Heart left ventricle (tissue), 16 donors: ENCODE measurements at regions not wholly inside any gene's neighbourhood (a gene's known extent, or its start where the extent isn't known, plus 50 kb on each side); places are given as distances from the start of the nearest gene placed in this dataset.

Experiments used
- ATAC-seq, 4 donors: fragments of 200-7000 bp; cut with Tn5 transposase; one replicate each; pipeline ENCODE4 v1.9.1; 2020 to 2022; ENCODE audit warnings: moderate library complexity in 4 of 4, mild to moderate bottlenecking in 3 of 4, moderate number of reproducible peaks in 1 of 4
- DNase-seq, 5 donors: peaks; one replicate each; pipeline ENCODE4 v3.0.0-alpha.2; 2020
- H3K27ac ChIP-seq, 12 donors: fragments of 200-600 bp; sonication (generic) in 4 of 12; one replicate each; pipeline versions ENCODE4 v1.5.0 to v1.8.0; 2016 to 2022; ENCODE audit warnings: mild to moderate bottlenecking in 2 of 12
- H3K27me3 ChIP-seq, 9 donors: fragments of 200-600 bp; sonication (generic) in 2 of 9; one replicate each; pipeline versions ENCODE4 v1.5.1 to v1.8.0; 2016 to 2022; ENCODE audit warnings: mild to moderate bottlenecking in 3 of 9
- H3K36me3 ChIP-seq, 9 donors: fragments of 200-600 bp; sonication (generic) in 2 of 9; one replicate each; pipeline versions ENCODE4 v1.5.0 to v1.8.0; 2018 to 2022; ENCODE audit warnings: mild to moderate bottlenecking in 2 of 9
- H3K4me1 ChIP-seq, 12 donors: fragments of 200-600 bp; sonication (generic) in 4 of 12; one replicate each; pipeline versions ENCODE4 v1.5.0 to v1.8.0; 2016 to 2022; ENCODE audit warnings: mild to moderate bottlenecking in 3 of 12
- H3K4me3 ChIP-seq, 12 donors: fragments of 200-600 bp; sonication (generic) in 4 of 12; one replicate each; pipeline versions ENCODE4 v1.5.0 to v1.8.0; 2017 to 2022; ENCODE audit warnings: mild to moderate bottlenecking in 9 of 12, moderate library complexity in 4 of 12
- H3K9me3 ChIP-seq, 12 donors: fragments of 200-600 bp; sonication (generic) in 4 of 12; one replicate each; pipeline versions ENCODE4 v1.5.0 to v1.8.0; 2016 to 2022; ENCODE audit warnings: mild to moderate bottlenecking in 1 of 12
- POLR2A ChIP-seq, 2 donors: fragments of 450-650 bp; IDR thresholded peaks; one replicate each; pipeline ENCODE4 v1.6.1; 2017; ENCODE audit warnings: antibody characterized with exemption in 2 of 2, mild to moderate bottlenecking in 2 of 2, moderate library complexity in 2 of 2
- WGBS, 4 donors: extraction: QIAGEN DNeasy Blood & Tissue Kit in 2 of 4; methylation state at CpG; one replicate each; pipeline versions ENCODE4 v1.1.5 to v1.1.7; 2013 to 2018; 5-methylcytosine and 5-hydroxymethylcytosine counted together
- intact Hi-C, 10 donors: fragments of 100-400 bp; cut with DNase I; formaldehyde crosslinking; loops; one replicate each; pipeline versions ENCODE4 v1.11.1 to v1.14.2; 2022
- TF ChIP-seq, protein P1 (sequence below), 12 donors: fragments of 200-600 bp; sonication (generic) in 4 of 12; IDR thresholded peaks; one replicate each; pipeline versions ENCODE4 v1.5.0 to v1.8.0; 2018 to 2022; ENCODE audit warnings: antibody characterized with exemption in 12 of 12, mild to moderate bottlenecking in 5 of 12
- donor health status: ischemic (EF 13 %, LVEDD 7.1; RV severe dilation, severe dysfunction).
- donor health status: healthy with polysubstance abuse.
- donor health status: DM: no; HTN: yes; CAD: no.
- donor health status: DM: no; HTN: no; CAD: no.
- donor health status: ischemic (EF 25% LVEDD 6.9; RV normal size, moderate dysfunction).
- donor health status: ischemic (EF 25% LVEDD 5.7; RV mildly dilated, moderate dysfunction).
- donor health status: healthy.
- donor health status: DM: yes; HTN: yes; CAD: no.
- donor health status: ischemic (EF 35%, LVEDD 5.7; RV mildly dilated, moderate dysfunction).
- donor health status: nonischemic (EF 11% LVEDD 7.7; RV severe dilation, severe dysfunction).
- donor health status: DM: yes; HTN: yes; CAD: no.
- donor health status: PGD.
- donor health status: ischemic (EF 29% LVEDD 5.4; RV normal size, mild dysfunction).
- donor health status: nonischemic (EF 23%, LVEDD 6.1; RV moderate dilation, normal function).

DNA sequence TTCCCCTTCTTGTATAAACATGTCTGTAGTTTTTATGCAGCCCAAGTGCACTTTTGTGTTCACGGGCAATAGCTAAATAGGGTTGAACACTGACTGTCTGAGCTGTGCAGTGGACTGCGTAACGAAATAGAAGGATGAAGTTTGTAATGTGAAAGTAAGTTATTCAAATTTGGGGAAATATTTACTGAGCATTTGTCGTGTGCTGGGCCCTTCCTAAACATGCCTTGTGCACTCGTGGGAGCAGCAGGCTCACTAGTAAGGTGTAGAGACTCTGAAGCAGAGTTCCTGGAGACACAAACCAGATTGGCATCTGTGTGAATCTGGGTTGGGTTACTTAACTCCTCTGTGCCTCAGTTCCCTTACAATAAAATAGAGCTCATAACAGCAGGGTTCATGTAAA, 51.7 kb upstream of the C1QTNF7 start:
- Histone ChIP-seq H3K27ac (peak overlapping the region in 11 of 12 donors; percentile 19 to 80 (median 57)), H3K4me1 (peaks cover 0 to 55% (median 14%) of the 10 kb centered on the region in 12 donors), H3K27me3 (no peaks in the 10 kb centered on the region), H3K4me3 (peak overlapping the region in 4 of 12 donors; percentile 15 to 55 (median 47)), H3K36me3 (no peaks in the 10 kb centered on the region), H3K9me3 (no peaks in the 10 kb centered on the region)
- intact Hi-C loops, result no loop called here
- TF ChIP-seq, protein P1, sequence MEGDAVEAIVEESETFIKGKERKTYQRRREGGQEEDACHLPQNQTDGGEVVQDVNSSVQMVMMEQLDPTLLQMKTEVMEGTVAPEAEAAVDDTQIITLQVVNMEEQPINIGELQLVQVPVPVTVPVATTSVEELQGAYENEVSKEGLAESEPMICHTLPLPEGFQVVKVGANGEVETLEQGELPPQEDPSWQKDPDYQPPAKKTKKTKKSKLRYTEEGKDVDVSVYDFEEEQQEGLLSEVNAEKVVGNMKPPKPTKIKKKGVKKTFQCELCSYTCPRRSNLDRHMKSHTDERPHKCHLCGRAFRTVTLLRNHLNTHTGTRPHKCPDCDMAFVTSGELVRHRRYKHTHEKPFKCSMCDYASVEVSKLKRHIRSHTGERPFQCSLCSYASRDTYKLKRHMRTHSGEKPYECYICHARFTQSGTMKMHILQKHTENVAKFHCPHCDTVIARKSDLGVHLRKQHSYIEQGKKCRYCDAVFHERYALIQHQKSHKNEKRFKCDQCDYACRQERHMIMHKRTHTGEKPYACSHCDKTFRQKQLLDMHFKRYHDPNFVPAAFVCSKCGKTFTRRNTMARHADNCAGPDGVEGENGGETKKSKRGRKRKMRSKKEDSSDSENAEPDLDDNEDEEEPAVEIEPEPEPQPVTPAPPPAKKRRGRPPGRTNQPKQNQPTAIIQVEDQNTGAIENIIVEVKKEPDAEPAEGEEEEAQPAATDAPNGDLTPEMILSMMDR (IDR thresholded peaks at IDR 0.05), result no peak
- DNase-seq (no peak), ATAC-seq (no peak)
- 70 to 79% (median 79%) methylated on average over 5 of the region's 5 CpGs for WGBS, 4 donors

DNA sequence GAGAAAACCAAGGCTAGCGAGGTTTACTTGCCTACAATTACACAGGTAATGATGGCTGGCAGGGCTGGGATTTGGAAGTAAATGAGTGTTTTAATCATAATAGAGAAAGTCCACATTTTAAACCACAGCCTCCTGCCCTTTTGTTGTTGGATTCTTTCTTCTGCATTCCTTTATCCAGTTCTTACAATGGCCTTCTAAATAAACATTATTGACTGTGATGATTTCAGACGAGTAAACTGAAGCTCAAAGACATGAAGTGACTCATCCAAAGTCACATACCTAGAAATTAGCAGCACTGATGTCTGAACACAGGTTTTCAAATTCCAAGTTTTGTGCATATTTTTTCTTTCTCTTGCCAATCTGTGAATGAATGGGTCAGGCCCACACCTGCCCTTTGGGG, 51.2 kb upstream of the C1QTNF7 start:
- peak overlapping the region in 11 of 12 donors; percentile 19 to 80 (median 57) for H3K27ac ChIP-seq
- H3K36me3 ChIP-seq, result no peaks in the 10 kb centered on the region
- ATAC-seq, result no peak
- no peak for DNase-seq
- 70 to 88% (median 84%) methylated on average over 2 of the region's 2 CpGs for WGBS, 4 donors
- H3K27me3 ChIP-seq, result no peaks in the 10 kb centered on the region
- peaks cover 0 to 55% (median 14%) of the 10 kb centered on the region in 12 donors for H3K4me1 ChIP-seq
- TF ChIP-seq, protein P1 (IDR thresholded peaks at IDR 0.05), result no peak
- no peak for TF ChIP-seq POLR2A (IDR thresholded peaks at IDR 0.05)
- no peaks in the 10 kb centered on the region for H3K9me3 ChIP-seq
- intact Hi-C loops, result no loop called here
- H3K4me3 ChIP-seq, result no peak overlapping the region
